Islet precursor cell (in vitro differentiated cells): ENCODE measurements at regions not wholly inside any gene's neighbourhood (a gene's known extent, or its start where the extent isn't known, plus 50 kb on each side); places are given as distances from the start of the nearest gene placed in this dataset.
A peak's percentile ranks its signal among the peaks of the same experiment; 100 is the strongest.

ENCODE experiments used
- DNase-seq: peaks from one replicate; pipeline ENCODE4 v3.0.0-alpha.2; 2018

- no peak for DNase-seq
Observed at GRCh38 chr4:112852601-112853000, 196.9 kb upstream of the ANK2 start.

GRCh38 chr4:112853662-112854256 is 195.7 kb upstream of the ANK2 start:
- no peak for DNase-seq

GRCh38 chr4:112854420-112854819 is 195.0 kb upstream of the ANK2 start:
- DNase-seq = no peak

GRCh38 chr4:112855058-112855457 is 194.4 kb upstream of the ANK2 start:
- DNase-seq = no peak

GRCh38 chr4:112857461-112857860 is 192.0 kb upstream of the ANK2 start:
- DNase-seq = peak; percentile 62

DNA sequence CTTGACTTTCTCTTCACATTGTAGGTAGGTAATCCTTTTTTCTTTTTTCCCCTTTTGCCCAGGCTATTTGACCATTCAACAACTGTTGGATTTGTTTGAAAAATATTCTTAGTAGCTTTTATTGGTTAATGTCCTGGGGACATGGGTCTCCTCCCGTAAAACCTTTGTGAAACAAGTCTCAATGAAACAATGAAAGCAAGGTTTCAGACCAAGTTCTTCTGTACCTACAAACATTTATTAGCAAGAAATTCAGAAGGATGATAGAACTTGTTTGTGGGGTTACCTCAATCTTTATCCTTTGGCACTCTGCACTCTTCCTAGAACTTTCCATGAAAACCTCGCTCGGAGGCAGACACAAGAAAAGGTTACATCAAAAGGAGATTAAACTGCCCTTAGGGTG is 190.7 kb upstream of the ANK2 start:
- DNase-seq = no peak

DNA sequence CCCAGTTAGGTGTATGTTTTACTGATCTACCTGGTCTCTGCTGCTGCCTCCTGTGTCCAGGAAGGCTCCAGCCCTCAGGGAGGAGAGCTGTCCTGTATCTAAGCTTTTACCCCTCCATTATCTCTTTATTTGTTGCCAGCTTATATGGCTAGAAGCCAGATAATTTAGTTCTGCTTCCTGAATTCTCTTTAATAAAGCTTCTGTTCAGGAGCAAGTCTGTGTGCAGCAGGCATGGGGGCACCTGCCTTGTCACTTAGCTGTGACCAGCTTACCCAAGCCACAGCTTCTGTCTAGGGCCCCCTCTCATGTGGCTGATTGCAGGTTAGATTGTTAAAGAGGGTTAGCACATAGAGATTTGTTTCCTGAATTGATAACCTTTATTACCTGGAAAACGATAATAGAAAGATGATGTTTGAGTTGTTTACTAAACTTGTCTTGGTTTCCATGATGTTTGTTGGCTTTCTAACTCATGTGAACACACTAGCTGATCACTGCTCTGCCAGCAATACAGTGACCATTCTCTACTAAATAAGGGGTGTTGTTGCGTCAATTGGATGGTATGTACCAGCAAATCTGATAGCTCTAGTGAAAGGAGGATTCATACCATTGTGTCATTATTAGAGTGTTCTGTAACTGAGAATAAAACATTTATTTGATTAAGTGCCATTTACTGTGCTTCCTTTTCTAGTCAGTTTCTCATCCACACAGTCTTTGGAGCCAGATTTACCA is 189.8 kb upstream of the ANK2 start:
- DNase-seq = no peak

DNA sequence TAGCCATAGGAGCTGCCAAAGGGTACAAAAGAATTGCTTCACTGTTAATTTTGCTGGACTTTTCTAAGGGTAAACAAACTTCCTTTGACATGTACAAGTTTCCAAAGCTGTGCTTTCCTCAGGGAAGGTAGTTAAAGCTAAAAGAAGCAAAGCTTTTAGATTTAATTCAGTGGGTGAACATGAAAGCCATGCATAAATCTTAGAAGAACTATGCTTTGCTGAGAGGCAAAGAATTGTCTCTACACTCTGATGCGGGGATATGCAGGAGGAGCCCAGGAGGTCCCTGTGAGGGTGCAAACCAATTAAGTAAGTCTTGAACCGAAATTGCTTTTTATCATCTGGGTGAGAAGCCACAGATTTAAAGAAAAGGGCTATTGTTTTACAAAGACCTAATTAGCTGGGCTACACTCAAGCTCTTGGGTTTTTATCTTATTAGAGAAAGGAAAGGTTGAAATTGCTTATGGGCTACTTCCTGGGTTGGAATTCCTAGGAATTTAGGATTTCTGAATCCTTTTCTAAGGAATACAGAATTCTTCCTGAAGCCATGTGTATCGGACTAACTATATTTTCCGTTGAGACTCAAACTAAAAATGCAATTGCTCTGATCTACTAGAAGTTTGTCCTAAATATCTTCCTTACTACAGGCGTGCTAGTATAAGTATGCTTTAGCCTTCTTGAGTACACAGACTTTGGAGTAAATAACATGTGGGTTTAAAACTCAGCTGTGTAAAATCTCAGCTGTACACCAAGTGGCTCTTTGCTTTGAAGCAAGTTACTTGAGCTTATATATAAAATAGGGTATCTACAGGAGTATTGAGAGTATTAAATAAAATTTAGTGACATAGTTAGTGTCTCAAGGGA is 188.4 kb upstream of the ANK2 start:
- no peak for DNase-seq

DNA sequence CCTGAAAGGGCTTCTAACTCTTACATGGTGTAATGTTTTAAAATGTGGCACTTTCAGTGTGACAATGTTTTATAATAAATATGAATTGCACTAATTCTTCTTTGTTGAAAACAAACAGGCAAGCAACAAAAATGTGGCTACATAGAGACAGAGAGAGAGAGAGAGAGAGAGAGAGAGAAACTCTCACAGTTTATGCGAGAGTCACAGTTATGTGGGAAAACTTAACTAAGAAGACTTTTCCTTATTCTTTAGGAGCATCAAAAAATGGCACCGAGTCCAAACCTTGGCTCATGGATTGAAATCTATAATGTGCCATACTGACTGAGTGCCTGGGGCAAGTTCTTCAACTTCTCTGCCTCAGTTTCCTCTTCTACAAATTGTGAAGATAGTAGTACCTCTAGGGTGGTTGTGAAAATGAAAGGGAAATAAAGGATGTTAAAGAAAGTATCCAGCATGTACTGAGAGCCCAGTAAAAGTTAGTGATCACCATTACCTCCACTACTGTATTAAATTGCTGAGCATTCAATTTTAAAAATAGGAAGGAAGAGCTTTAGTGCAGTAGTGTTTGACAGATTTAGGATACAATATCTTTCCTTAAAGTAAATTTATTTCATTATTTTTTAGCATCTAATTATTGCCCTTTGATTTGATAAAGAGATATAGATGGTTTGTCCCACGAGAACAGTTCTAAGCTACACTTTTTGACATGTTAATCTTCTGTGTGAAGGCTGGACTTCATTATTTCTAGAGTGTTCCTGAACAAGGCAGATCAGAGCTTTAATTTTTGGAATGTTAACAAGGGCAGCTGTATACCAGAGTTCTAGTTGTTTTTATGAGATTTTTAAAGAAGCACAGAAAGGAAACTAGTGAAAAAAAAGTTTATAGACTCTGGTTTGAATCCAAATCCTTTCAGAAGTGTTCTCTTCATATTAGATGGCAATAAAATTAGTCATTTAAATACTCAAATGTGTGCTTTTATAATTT is 187.5 kb upstream of the ANK2 start:
- DNase-seq = no peak

GRCh38 chr4:112865443-112865842 is 184.0 kb upstream of the ANK2 start:
- no peak for DNase-seq

GRCh38 chr4:112876316-112876715 is 173.1 kb upstream of the ANK2 start:
- DNase-seq = no peak

- no peak for DNase-seq
Observed at GRCh38 chr4:112881842-112882241, 167.6 kb upstream of the ANK2 start.

DNA sequence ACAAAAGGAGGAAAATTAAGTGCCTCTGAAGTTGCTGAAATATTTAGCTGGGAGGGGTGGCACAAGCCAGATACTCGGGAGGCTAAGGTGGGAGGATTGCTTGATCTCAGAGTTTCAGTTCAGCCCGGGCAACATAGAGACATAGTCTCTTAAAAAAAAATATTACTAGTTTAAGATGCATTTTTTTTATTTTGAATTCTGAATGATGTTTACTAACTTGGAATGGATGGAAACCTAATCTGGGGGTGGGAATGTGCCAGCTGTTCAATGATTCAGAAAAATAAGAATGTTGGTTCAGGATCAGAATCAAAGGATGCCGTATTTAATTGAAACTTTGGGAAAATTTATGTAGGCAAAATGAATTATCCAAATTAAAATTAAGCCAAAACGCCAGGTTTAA is 167.2 kb upstream of the ANK2 start:
- DNase-seq = no peak

GRCh38 chr4:112884406-112884805 is 165.0 kb upstream of the ANK2 start:
- DNase-seq = no peak

- peak; percentile 66 for DNase-seq
Observed at GRCh38 chr4:112885897-112886296, 163.6 kb upstream of the ANK2 start.

- DNase-seq = no peak
Observed at GRCh38 chr4:112888622-112889021, 160.8 kb upstream of the ANK2 start.

- DNase-seq = no peak
Observed at GRCh38 chr4:112889199-112889598, 160.3 kb upstream of the ANK2 start.

DNA sequence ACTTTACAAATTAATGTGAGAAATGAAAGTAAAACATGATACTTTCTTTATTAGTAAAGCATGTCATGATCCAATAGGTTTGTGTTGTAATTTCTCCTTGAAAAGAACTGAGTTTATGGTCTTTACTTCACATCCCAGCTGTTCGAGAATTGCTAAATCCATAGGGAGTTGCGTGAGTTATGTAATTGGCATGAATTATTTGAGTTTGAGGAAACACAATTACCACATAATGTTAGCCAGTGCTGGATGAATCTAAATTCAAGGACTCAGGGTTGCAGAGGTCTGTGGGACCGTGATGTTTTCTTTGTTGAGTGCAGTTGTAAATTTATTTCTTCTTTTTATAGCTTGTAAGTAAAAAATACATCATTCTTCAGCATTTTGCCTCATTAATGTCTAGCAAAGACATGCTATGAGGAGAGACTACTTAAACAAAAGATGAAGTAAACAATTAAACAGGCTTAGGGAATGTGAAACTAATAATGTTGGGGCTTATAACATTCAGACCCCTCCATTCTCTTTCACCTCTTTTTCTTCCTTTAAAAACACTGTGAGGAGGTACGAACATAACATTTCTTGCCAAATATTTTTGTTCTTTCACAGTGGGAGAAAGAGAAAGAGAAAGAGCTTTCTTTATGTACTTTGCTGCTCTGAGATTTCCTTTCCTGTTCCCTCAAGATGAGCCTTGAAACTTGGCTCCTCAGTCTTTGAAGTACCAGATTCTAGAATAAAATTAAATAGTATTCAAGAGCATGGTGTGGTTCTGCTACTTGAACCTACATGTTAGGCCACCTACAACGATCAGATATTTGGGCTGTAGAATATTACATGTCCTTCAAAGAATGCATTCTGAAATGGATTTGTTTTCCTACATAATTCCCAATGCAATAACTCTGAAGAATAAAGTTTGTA is 159.6 kb upstream of the ANK2 start:
- no peak for DNase-seq

GRCh38 chr4:112894480-112894879 is 155.0 kb upstream of the ANK2 start:
- DNase-seq = no peak

DNA sequence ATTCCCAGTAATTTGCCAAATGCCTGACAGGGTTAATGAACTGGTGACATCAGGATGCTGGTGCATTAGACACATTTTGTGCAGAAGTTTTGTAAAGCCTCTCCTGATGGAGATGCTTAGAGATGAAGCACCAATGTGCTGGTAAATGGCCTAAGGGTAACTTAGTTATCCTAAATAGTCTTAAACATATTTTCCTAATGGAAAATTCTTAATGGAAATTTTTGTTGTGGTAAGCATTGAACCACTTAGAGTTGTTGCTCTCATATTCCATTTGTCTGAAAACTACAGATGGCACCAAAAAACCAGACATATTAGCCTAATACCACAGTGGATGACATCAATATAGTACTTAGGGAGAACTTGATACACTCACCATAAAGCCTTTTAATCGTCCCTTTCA is 154.5 kb upstream of the ANK2 start:
- DNase-seq = no peak

- DNase-seq = peak; percentile 81
Observed at GRCh38 chr4:112895811-112896608, 153.4 kb upstream of the ANK2 start.
